GM13976 (cell line): ENCODE measurements at regions not wholly inside any gene's neighbourhood (a gene's known extent, or its start where the extent isn't known, plus 50 kb on each side); places are given as distances from the start of the nearest gene placed in this dataset.

Source experiments
- DNase-seq: peaks from one replicate; pipeline ENCODE4 v3.0.0; 2012; ENCODE audit warnings: low spot score
- CTCF ChIP-seq: IDR thresholded peaks from 2 replicates; pipeline ENCODE4 v1.5.1; 2012; ENCODE audit warnings: borderline replicate concordance, mild to moderate bottlenecking; ENCODE audit not compliant: insufficient read depth; ENCODE audit errors: extremely low read depth, missing control alignments, control extremely low read depth
- in situ Hi-C: fragments of 300-500 bp; cut with MboI; formaldehyde crosslinking; loops from one replicate; pipeline ENCODE4 v1.12.0; 2022; ENCODE audit warnings: low sequenced_read_pairs, mixed read lengths, inconsistent platforms; ENCODE audit not compliant: unreplicated experiment

DNA sequence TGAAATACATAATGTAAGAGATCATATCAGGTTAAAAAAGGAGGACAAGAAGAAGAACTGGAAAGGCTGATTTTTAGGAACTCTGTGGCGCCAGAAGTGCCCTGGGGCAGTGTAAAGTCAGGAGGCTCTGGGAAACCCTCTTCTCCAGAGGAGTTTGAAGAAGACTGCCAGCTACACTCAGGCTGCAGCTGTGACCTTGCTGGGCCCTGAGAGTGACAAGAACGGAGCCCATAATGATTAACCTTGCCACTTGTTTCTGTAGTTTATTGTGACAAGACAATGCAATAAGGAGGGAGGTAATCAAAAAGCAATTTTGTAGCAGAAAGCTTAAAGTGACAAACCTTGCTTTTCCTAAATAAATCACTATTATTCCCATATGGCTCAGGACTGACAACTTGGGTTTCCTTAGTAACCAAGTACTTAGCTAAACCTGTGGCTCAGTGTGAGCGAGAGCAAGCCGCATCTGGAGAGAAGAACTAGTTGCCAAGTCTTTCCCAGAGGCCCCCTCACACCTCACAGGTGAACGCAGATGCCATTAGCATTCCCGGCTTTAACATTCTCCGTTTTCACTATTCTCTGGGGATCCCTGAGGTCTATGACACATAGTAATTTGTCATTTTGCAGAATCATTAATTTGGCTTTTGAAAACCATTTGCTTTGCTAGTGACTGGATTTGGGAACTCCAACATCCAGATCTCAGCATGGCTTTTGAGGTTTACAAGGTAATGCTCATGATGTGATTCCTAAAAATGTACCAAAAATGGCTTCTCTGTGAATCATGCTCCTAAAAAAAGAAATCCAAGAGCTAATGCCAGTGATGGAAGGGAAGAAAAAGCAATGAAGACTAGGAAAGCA lies 115.9 kb downstream of the OMA1 start:
- no peak for DNase-seq
- in situ Hi-C loops, result no loop called here
- no peak for TF ChIP-seq CTCF

- TF ChIP-seq CTCF, result no peak
- in situ Hi-C loops, result no loop called here
Observed at GRCh38 chr1:58426918-58427317, 119.6 kb downstream of the OMA1 start.

DNA sequence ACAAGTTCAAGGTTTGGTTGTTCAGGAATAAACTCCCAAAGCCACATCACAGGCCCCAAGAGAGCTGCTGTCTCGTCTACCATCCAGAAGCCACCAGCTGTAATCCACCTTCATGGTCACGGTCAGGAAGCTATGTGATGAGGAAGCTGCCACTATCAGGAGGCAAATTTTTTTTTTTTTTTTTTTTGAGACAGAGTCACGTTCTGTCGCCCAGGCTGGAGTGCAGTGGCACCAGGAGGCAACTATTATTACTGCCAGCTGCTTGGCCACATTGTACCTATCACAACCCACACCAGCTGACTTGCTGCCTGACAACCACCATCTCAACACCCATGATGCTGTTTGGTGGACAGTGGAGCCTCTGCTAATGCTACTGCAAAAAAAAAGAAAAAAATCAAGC lies 124.1 kb downstream of the OMA1 start:
- no peak for TF ChIP-seq CTCF
- in situ Hi-C loops, result no loop called here
- no peak for DNase-seq

More at GRCh38 chr1:58426918-58427317, 119.6 kb downstream of the OMA1 start:
- no peak for DNase-seq

- TF ChIP-seq CTCF, result no peak
- DNase-seq, result no peak
- in situ Hi-C loops, result no loop called here
Observed at GRCh38 chr1:58418283-58419228, 128.0 kb downstream of the OMA1 start.

DNA sequence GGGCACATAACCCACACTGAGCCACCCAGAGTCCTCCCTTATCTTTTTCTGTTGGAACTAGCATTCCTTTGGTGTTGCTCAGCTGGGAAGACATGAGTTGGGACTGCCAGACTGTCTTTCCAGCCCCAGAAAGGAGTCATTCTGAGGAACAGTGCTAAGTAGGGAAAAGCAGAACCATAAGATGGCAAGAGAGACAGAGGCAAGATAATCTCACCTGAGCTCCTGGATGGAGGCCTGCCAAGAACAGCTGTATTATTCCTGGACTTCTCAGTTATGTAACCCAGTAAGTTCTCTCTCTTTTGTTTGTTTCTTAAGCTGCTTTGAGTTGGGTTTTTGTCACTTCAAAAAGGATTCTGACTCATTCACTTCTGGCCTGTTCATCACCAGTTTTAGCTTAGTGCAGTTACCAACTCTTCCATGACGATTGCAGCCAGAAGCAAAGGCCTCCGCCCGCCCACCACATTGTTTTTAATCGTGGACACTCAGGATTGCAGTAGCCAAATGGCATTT lies 134.4 kb downstream of the OMA1 start:
- in situ Hi-C loops, result no loop called here
- no peak for TF ChIP-seq CTCF
- DNase-seq, result no peak

- no peak for TF ChIP-seq CTCF
- in situ Hi-C loops, result no loop called here
- no peak for DNase-seq
Observed at GRCh38 chr1:58409890-58410289, 136.6 kb downstream of the OMA1 start.
